NB4 (cell line): ENCODE measurements at regions not wholly inside any gene's neighbourhood (a gene's known extent, or its start where the extent isn't known, plus 50 kb on each side); places are given as distances from the start of the nearest gene placed in this dataset.
"Not testable (repeated sequence)": the region's sequence is repeated elsewhere in the genome, so short reads cannot be mapped to it uniquely, and the experiment has no call there.

Experiments
- POLR2A ChIP-seq: IDR thresholded peaks from 2 replicates; pipeline ENCODE4 v1.6.1; 2011; ENCODE audit warnings: mild to moderate bottlenecking; ENCODE audit not compliant: insufficient read length; ENCODE audit errors: extremely low read depth
- TF ChIP-seq, protein P1 (sequence below): IDR thresholded peaks from one replicate; pipeline ENCODE4 v1.5.1; 2012; ENCODE audit warnings: low read depth, low read length

DNA sequence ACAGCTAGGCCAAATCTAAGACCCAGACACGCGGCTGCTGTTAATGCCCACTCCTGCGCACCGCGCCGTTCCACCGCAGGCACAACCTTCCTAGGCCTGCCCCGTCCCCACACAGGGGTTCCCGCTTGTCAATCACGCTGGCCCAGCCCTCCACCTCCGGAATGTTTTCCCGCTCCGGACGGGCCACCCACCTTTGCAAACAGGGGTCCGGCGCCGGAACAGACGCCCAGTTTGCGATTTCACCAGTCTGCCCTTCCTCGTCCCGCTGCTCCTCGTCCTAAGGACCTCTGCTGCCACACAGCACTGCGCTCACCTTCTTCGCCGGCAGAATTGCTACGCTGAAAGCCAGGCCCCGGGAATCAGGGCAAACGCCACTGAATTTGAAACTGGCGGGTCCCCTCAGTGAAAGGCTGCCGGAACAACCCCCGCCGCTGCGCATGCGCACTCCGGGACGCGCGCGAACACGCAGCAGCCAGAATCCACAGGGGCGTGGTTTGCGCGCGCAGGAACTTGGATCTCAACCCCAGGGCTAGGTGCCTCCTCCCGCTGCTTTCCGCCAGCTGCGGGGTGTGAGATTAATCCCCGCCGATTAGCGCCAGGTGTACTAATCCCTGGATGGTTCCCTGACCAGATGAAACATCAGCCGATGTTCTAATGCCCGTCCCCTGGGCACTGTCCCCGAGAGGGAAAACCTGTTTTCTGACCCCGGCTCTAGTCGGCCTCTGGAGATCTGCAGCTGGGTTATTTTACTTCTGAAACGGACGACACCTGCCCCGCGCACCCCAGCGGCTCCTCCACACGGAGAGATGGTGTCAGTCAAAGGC is 159.7 kb downstream of the KLRB1 start:
- TF ChIP-seq, protein P1, sequence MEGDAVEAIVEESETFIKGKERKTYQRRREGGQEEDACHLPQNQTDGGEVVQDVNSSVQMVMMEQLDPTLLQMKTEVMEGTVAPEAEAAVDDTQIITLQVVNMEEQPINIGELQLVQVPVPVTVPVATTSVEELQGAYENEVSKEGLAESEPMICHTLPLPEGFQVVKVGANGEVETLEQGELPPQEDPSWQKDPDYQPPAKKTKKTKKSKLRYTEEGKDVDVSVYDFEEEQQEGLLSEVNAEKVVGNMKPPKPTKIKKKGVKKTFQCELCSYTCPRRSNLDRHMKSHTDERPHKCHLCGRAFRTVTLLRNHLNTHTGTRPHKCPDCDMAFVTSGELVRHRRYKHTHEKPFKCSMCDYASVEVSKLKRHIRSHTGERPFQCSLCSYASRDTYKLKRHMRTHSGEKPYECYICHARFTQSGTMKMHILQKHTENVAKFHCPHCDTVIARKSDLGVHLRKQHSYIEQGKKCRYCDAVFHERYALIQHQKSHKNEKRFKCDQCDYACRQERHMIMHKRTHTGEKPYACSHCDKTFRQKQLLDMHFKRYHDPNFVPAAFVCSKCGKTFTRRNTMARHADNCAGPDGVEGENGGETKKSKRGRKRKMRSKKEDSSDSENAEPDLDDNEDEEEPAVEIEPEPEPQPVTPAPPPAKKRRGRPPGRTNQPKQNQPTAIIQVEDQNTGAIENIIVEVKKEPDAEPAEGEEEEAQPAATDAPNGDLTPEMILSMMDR, result not testable (repeated sequence)
- TF ChIP-seq POLR2A, result not testable (repeated sequence)
